WTC11 (cell line): ENCODE measurements at regions not wholly inside any gene's neighbourhood (a gene's known extent, or its start where the extent isn't known, plus 50 kb on each side); places are given as distances from the start of the nearest gene placed in this dataset.

Experiments used
- AFF4 ChIP-seq: sonication (generic); formaldehyde crosslinking; IDR thresholded peaks from 2 replicates; pipeline ENCODE4 v1.8.1; 2023; ENCODE audit warnings: mild to moderate bottlenecking, missing genetic modification reagents, borderline replicate concordance
- ATF2 ChIP-seq: sonication (generic); formaldehyde crosslinking; IDR thresholded peaks from 2 replicates; pipeline ENCODE4 v1.8.1; 2022; ENCODE audit warnings: low read depth, missing genetic modification reagents, borderline replicate concordance
- CREB1 ChIP-seq: sonication (generic); formaldehyde crosslinking; IDR thresholded peaks from 2 replicates; pipeline ENCODE4 v1.8.0; 2023; ENCODE audit warnings: mild to moderate bottlenecking, missing genetic modification reagents
- CTCF ChIP-seq: fragments of 200-600 bp; IDR thresholded peaks from 2 replicates; pipeline ENCODE4 v1.8.0; 2022; ENCODE audit warnings: antibody characterized with exemption
- ESRRA ChIP-seq: sonication (generic); formaldehyde crosslinking; IDR thresholded peaks from 2 replicates; pipeline ENCODE4 v1.8.1; 2022; ENCODE audit warnings: mild to moderate bottlenecking, missing genetic modification reagents, borderline replicate concordance
- ETV6 ChIP-seq: sonication (generic); formaldehyde crosslinking; IDR thresholded peaks from 2 replicates; pipeline ENCODE4 v1.8.1; 2022; ENCODE audit warnings: mild to moderate bottlenecking, missing genetic modification reagents
- FOXP1 ChIP-seq: sonication (generic); formaldehyde crosslinking; IDR thresholded peaks from 2 replicates; pipeline ENCODE4 v1.8.0; 2022; ENCODE audit warnings: missing genetic modification reagents, mild to moderate bottlenecking, moderate library complexity, borderline replicate concordance
- FOXP4 ChIP-seq: sonication (generic); formaldehyde crosslinking; IDR thresholded peaks from 2 replicates; pipeline ENCODE4 v1.8.0; 2022; ENCODE audit warnings: mild to moderate bottlenecking, missing genetic modification reagents
- MAX ChIP-seq: sonication (generic); formaldehyde crosslinking; IDR thresholded peaks from 2 replicates; pipeline ENCODE4 v1.8.0; 2022; ENCODE audit warnings: mild to moderate bottlenecking, missing genetic modification reagents
- NFE2L1 ChIP-seq: sonication (generic); formaldehyde crosslinking; IDR thresholded peaks from 2 replicates; pipeline ENCODE4 v1.8.1; 2023; ENCODE audit warnings: missing genetic modification reagents
- NFYB ChIP-seq: sonication (generic); formaldehyde crosslinking; conservative IDR thresholded peaks from 2 replicates; pipeline ENCODE4 v1.8.0; 2022; ENCODE audit warnings: low read depth, missing genetic modification reagents
- USF2 ChIP-seq: sonication (generic); formaldehyde crosslinking; IDR thresholded peaks from 2 replicates; pipeline ENCODE4 v1.8.1; 2023; ENCODE audit warnings: mild to moderate bottlenecking, missing genetic modification reagents, moderate library complexity
- ZBTB43 ChIP-seq: sonication (generic); formaldehyde crosslinking; IDR thresholded peaks from 2 replicates; pipeline ENCODE4 v1.8.1; 2023; ENCODE audit warnings: mild to moderate bottlenecking, missing genetic modification reagents

GRCh38 chr12:73110816-73111215 is 838.6 kb downstream of the TRHDE start:
- TF ChIP-seq CTCF (no peak), MAX (CRISPR knock-in tag) (no peak), CREB1 (CRISPR knock-in tag) (no peak), ESRRA (CRISPR knock-in tag) (no peak), USF2 (no peak), NFE2L1 (CRISPR knock-in tag) (no peak), FOXP4 (no peak), ZBTB43 (CRISPR knock-in tag) (no peak), NFYB (CRISPR knock-in tag) (no peak), ETV6 (CRISPR knock-in tag) (no peak), FOXP1 (CRISPR knock-in tag) (no peak), AFF4 (CRISPR knock-in tag) (no peak), ATF2 (CRISPR knock-in tag) (no peak)
